Bone marrow (tissue), 2 donors: ENCODE measurements at regions not wholly inside any gene's neighbourhood (a gene's known extent, or its start where the extent isn't known, plus 50 kb on each side); places are given as distances from the start of the nearest gene placed in this dataset.
"Not testable (repeated sequence)": the region's sequence is repeated elsewhere in the genome, so short reads cannot be mapped to it uniquely, and the experiment has no call there.

Experiments used
- DNase-seq, 2 donors: peaks; one replicate each; lab custom pipeline; 2025; lab: John Stamatoyannopoulos, UW

DNA sequence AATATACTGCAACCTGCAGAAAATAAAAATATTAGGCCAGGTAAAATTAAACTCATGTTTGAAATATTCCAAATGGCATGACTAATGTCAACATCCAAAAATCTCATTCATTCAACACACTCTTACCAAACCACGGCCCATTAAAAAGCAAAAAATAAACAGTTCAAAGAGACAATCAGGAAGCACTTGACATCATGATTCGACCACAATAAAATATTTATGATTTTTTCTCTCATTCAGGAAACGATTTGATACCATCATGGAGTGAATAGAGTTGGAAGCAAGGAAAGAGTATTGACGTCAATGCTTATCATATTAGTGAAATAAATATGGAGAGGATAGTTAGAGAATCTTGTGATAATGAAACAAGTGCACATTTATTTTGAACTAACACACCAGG lies 354.1 kb downstream of the KCNJ2 start:
- DNase-seq: no peak

DNA sequence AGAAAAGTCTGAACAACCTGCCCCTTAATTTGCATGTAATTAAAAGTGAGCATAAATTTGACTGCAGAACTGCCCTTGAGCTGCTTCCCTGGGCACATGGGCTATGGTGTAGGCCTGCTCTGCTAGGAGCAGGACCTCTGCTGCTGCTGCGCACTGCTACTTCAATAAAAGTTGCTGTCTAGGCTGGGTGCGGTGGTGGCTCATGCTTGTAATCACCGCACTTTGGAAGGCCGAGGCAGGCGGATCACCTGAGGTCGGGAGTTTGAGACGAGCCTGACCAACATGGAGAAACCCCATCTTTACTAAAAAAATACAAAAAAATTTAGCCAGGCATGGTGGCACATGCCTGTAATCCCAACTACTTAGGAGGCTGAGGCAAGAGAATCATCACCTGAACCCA lies 355.7 kb downstream of the KCNJ2 start:
- not testable (repeated sequence) for DNase-seq

DNA sequence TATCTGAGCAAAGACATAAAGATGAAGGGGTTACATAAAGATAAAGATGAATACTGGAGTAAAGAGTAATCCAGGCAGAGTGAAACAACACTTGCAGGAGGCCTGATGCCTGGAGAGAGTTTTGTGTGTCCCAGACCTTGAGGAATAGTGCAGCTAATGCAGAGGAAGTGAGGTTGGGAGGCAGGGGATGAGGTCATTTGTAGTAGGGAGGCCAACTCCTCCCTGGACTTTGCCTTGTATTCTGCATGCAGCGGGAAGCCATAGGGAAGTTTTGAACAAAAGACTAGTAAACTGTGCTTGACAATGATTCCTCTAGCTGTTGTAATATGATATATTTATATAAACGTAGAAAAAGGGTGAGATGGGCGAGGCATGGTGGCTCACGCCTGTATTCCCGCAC lies 356.6 kb downstream of the KCNJ2 start:
- DNase-seq: no peak

DNA sequence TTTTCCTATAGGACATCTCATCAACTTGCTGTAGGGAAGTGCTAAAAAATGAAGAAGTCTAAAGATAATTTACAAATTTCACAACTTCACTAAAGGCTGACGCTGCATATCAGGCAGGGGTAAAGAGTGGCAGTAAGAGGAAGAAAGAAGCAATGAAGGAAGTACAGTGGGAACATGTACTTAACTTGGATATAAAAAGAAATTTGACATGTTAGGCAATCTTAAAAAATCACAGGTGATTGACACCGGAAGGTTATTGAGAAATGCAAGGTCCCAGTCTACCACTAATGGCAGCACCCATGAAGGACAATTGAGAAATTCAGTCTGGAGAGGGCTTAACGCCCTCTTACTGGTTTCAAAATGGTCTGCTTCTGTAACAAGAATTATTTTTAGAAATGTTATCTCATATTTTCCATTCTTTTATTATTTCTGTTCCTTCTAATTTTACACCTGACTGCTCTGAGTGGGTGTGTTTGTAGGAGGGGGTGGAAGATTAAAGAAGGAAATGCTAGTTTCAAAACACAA lies 358.1 kb downstream of the KCNJ2 start:
- no peak for DNase-seq

DNA sequence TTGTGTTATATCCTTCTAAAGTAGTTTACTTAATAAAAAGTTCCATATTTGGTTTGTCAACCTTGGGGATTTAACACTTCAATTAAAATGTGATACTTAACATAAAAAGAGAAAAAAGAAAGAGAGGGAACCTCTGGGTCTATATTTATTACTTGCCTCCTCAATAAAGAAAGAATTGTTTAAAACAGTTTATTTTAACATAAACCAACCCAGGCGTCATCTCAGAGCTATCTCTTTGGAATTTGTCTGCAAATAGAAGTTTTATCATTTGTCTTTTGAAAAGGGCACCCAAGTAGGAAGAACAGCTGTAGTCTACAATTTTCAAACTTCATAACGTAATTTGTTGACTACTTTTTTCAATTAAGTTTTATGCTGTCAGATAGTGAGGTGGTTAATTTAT lies 364.1 kb downstream of the KCNJ2 start:
- no peak for DNase-seq

DNA sequence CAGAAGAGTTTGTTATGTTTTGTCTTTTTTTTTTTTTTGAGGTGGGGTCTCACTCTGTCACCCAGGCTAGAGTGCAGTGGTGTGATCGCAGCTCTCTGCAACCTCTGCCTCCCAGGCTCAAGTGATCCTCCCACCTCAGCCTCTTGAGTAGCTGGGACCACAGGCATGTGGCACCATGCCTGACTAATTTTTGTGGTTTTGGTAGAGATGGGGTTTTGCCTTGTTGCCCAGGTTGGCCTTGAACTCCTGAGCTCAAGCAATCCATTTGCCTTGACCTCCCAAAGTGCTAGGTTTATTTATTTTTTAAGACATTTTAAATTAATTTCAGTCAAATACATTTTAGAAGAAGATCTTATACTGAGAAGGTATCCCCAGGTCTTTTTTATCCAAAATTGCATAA lies 366.7 kb downstream of the KCNJ2 start:
- no peak for DNase-seq

DNA sequence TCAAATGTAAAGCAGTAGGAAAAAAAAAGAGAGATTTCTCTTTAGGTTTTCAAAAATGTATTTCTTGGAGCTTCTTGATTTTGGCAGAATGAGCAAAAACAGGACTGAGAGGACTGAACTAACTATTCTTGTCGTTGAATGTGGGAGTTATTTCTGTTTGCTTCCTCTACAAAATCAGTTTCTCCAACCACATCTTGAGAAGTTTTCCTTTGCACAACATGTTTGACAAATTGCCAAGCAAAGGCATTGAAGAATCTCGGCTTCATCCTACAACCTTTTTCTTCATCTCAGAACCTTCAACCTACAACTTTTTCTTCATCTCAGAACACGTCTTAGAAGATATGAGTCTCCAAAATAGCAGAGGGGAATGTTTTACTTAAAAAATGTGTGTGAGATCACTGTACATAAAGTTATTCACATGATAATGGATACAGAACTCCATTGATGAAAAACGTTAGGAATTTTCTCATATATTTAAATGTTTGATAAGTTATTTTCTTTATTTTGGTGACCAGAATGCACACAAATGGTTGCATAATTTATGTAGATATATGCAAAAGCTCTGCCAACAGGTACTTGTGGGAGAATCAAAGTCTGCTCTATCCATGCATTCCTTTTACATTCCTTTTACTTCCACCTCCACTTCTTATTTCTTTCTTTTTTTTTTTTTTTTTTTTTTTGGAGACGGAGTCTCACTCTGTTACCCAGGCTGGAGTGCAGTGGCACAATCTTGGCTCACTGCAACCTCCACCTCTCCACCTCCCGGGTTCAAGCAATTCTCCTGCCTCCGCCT lies 370.0 kb downstream of the KCNJ2 start:
- DNase-seq: no peak

DNA sequence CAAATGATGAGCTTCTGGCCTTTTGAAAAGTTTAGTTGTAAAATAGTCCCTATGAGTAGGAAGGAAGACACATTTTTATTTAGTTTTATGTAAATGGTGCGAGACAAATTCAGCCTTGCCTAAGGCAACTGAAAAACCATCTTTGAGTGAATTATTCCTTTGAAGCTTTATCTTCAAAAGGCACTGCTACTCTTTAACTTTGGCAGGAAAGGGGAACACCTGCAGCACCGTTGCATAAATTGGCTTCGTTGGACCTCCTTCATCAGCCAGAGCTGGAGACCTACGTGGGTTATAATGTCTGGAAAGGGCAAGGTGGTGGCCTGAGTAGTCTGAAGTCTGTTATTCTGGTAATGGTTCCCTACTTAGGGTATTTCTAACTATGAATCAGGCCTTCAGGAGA lies 373.5 kb downstream of the KCNJ2 start:
- no peak for DNase-seq

DNA sequence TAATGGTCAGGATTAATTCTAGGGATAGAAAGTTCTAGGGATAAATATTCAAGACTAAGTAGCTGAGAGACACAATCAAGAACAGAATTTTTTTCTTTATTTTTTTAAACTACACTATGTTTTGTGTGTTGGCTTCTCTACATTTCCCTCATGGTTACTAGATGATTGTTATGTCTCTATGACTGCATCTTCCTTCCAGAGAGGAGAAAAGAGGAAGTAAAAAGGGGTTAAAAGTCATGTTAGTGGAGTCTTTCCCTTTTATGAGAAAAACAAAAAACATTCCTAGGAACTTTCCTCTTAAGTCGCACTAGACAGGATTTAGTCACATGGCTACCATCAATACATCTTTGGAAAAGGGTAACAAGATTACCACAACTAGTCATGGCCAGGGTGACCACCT lies 375.0 kb downstream of the KCNJ2 start:
- no peak for DNase-seq

DNA sequence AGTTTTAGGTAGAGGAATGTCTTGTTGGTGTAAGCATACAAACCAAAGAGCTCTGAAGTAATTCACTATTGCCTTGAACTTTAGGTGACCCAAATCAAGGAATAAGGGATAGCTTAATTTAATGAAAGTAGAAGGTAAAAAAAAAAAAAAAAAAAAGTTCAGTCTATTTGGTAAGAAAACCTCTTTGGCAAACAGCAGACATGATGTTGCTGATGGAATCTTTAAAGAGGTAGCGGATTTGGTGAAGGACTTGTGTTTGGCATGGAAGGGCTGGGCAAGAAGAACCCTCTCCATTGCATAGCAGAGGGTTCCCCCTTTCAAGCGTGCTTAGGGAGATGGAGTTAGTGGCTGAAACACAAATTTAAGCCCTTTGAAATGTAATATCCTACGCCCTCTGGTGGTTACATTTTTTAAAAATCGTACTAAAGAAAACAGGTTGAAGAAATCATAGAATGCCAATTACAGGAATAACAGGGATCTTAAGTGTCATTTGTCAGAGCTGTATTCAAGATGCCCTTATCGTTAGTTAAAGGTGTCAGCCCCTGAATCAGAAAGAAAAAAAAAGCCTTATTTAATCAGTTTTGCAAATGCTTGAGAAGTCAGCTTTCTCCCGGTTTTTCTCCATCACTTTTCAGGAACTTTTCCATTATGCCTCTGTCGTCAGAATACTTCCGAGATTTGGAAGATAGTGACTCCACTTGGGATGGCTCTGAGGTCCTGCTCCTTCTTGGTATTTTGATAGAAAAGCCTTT lies 383.1 kb downstream of the KCNJ2 start:
- no peak for DNase-seq

DNA sequence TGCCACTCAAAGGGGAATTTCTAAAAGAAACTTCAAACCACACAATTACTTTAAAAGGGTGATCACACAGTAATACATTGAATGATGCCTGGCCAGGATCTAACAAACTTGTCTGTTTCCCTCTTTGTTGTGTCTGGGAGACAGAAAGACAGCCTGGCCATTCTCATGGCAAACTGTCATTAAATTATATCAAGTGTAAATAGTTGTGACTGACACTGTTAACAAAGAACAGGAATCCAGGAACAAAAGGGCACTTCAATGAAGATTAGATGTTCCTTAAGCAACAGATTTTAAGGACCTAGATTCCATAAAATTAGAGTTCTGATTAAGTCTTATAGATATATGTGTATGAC lies 383.6 kb downstream of the KCNJ2 start:
- DNase-seq: no peak

DNA sequence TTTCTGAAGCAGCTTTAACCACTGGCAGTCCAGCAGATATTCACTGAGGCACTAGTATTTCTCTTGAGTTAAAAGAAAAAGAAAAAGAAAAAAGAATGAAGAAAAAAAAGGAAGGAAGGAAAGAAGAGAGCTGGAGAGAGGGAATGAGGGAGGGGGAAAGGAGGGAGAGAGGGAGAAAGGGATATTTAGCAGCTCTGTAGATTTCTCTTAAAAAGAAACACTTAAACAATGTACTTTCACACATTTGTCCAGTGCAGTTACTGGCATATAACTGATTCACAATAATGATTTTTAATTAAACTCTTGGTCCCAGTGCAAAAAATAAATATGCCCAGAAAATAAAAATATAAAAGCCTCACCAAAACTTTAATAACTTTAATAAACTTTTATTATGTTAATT lies 386.4 kb downstream of the KCNJ2 start:
- no peak for DNase-seq

DNA sequence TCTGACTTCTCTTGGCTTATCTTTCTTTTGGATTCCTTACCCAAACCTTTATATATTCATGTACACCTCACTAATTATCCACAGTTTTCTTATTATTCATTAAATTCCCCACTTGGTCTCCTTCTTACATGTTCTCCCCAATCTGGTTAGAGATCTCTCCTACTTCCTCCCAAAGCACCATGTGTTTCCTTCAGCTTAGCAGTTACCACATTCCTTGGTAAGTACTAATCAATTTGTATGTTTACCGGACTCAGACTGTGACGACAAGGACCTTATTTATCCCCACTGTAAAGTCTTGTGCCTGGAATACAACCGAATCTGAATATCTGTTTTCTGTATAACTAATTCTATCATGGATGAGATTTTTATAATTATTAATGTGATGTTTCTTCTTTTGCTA lies 389.5 kb downstream of the KCNJ2 start:
- no peak for DNase-seq

DNA sequence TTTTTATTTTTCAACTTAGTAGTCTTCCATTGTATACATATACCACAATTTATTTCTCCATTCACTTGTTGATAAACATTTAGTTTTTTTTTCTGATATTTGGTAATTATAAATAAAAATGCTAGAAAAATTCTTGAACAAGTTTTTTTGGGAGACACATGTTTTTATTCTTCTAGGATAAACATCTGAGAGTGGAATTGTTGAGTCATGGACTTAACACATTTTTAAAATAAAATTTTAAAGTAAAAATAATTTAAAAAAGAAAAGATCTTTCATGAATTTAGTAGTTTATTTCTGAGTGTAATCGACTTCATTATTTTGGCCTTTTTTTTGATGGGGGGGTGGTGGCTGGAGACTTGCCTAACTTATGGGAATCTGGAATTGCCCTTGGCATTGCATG lies 391.1 kb downstream of the KCNJ2 start:
- no peak for DNase-seq

DNA sequence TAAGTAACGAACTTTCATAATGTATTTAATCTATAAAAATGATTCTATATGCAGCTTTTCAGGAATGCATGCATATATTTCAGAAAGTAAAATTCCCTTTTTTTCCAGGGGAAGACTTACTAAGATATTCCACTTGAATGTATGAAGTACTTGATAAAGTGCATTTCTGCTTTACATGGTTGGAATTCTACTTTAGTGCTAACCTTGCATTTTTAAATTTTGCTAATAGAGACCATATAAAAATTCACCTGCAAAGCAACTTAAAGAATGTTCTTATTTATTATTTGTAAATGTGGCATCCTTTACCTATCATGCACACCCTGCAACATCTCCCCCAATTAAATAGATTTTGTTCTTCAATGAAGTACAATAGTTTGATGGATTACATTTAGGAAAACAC lies 392.8 kb downstream of the KCNJ2 start:
- DNase-seq: no peak

DNA sequence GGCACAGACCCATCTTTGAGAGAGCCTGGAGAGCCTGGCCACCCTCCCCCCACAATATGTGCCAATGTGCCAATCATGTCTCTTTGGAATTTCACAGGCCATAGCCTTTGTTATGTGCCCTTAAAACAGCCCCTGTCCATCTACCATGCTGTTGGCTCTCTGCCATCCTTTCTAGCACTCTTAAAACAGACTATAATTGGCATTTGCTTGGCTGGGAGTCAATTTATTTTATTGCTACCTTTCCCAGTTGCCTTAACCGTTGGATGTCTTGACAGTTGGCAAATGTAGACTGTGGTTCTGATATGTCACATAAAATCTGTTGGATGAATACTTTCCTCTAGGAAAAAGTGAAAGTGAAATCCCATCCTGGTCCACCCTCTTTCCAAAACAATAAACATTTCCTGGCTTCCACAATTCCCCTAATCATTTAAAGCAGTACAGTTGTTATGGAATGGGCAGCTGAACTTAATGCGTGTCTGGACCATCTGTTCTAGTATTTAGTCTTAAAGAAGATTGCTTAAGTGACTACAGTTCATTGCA lies 394.0 kb downstream of the KCNJ2 start:
- DNase-seq: no peak

DNA sequence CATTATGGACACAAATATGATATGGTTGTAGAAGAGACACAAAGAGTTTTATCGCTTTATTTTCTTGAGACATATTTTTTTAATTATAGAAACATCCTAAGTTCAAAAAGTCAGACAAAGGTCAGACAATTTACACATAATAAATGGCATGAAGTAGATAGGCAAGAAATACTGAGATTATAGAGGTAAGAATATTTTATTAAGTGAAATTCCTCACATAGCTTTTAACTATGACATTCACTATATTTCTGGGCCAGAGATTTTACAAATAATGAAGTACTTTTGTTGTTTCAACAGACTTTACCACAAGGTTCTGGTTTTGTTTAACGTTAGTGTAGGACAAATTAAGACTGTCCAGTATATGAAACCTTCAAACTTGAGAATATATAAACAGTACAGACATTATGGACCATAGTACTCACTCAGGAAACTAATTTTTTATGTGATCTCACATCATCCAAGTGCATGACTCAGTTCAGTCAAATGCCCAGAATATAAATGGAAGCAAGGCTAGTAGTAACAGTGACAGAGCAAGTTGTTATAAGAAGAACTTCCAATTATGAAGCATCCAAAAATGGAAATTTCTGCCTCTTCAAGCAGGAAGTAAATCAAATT lies 394.8 kb downstream of the KCNJ2 start:
- DNase-seq: no peak

DNA sequence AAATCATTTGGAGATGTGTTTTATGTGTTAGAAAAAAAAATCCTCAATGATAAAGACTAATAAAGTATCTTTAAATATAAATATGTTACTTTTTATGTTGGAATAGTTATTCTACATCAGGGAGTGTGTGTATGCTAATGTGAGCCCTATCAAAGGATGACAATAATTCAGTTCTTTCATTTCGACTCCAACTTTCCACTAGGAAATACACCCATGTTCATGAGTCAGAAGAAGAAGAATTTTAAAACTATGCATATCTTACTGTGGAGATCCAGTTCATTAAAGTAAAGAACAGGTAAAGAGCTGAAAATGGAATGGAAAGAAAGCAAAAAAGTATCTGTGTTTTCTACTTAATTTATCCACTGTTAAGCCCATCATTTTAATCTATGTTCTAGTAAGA lies 399.8 kb downstream of the KCNJ2 start:
- DNase-seq: no peak

DNA sequence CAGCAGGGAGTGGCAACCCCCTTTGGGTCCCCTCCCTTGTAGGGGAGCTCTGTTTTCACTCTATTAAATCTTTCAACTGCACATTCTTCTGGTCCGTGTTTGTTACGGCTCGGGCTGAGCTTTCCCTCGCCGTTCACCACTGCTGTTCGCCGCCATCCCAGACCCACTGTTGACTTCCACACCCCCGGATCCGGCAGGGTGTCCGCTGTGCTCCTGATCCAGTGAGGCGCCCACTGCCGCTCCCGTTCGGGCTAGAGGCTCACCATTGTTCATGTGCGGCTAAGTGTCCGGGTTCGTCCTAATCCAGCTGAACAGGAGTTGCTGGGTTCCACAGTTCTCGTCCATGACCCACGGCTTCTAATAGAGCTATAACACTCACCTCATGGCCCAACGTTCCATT lies 408.1 kb downstream of the KCNJ2 start:
- no peak for DNase-seq

DNA sequence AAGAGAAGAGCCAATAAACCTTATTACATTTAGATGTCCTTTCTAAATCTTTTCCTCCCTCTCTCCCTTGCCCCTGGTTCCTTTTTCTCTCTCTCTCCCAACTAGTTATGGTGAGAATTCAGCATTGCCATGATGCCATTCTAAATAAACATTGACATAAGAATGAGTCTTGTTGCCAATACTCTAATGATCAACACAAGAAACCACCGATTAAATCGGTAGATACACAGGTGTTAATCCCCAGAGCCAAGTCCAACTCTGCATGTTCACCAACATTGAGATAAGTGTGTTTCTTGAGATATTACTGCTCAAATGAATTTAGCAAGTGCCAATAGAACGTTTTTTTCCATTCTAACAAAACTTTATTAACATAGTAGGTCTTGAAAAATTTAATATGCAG lies 412.1 kb downstream of the KCNJ2 start:
- no peak for DNase-seq

DNA sequence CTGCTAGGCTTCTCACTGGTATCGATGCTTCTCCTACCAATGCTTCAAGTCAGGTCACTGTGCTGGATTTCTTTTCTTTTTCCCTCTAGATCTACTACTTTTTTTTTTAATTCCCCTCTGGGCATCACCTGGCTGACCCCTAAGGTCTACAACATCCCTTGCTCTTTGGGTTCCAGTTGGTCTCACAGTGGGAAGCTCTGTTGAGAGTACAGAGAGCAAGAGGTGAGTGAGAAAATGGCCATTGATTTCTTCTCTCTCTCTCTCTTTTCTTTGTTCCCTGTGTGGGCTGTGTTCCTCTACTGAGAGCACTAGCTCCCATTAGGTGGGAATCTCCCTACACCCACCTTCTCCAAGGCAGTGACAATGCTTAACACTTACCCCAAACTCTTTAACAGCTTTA lies 413.4 kb downstream of the KCNJ2 start:
- DNase-seq: no peak

DNA sequence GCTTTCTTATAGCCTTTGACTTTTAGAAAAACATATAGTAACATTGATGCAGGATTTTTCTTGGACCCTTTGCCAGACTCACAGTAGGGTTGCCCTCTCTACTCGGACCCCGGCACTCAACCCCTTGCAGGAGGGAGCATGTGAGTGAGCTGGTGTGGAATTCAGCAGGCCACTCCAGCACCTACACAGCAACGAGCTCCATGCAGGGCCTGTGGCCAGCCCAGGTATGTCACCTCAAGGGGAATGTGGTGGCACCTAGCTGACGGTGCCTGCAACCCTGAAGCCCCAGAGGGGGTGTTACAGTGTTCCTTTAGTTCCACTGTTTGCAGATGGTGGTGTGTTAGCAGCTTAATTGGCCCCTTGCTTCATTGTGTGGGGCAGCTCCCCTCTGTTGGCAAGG lies 414.9 kb downstream of the KCNJ2 start:
- DNase-seq: no peak

DNA sequence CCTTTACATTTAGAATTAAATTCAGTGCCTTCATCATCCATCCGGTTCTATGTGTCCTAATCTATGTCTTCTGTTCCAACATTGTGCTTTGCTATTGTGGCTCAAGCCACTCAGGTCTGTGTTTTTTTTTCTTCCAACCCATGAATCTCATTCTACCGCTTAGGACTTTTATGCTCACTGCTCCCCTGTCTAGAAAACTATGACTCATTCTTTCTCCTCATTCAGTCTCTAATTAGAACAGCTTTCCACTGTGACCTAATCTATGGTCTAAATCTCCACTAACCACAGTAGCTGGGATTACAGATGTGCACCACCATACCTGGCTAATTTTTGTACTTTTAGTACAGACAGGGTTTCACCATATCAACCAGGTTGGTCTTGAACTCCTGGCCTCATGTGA lies 418.7 kb downstream of the KCNJ2 start:
- DNase-seq: no peak
